Neural crest cell (in vitro differentiated cells): ENCODE measurements at regions not wholly inside any gene's neighbourhood (a gene's known extent, or its start where the extent isn't known, plus 50 kb on each side); places are given as distances from the start of the nearest gene placed in this dataset.

Source experiments
- DNase-seq: peaks from one replicate; pipeline ENCODE4 v3.0.0; 2021; ENCODE audit warnings: low read depth, mixed read lengths, low spot score
- H3K27ac Mint-ChIP-seq: one replicate; pipeline ENCODE4 v1.8.0; 2021; ENCODE audit warnings: mild to moderate bottlenecking, mixed read lengths; ENCODE audit not compliant: unreplicated experiment
- H3K27me3 Mint-ChIP-seq: 2 replicates; pipeline ENCODE4 v1.8.0; 2021; ENCODE audit warnings: low read depth, mild to moderate bottlenecking, mixed read lengths
- H3K36me3 Mint-ChIP-seq: 2 replicates; pipeline ENCODE4 v1.8.0; 2021; ENCODE audit warnings: low read depth, mild to moderate bottlenecking, mixed read lengths
- H3K4me1 Mint-ChIP-seq: 2 replicates; pipeline ENCODE4 v1.8.0; 2021; ENCODE audit warnings: mixed read lengths
- H3K4me3 Mint-ChIP-seq: one replicate; pipeline ENCODE4 v1.8.0; 2021; ENCODE audit warnings: mild to moderate bottlenecking, mixed read lengths
- H3K9me3 Mint-ChIP-seq: 2 replicates; pipeline ENCODE4 v1.8.0; 2021; ENCODE audit warnings: mixed read lengths
- CTCF ChIP-seq: fragments of 200-600 bp; sonication (generic); conservative IDR thresholded peaks from 2 replicates; pipeline ENCODE4 v1.5.0; 2021; ENCODE audit warnings: antibody characterized with exemption, mild to moderate bottlenecking

- Mint-ChIP-seq H3K36me3 (no peaks in the 10 kb centered on the region), H3K9me3 (peaks cover 2% of the 10 kb centered on the region), H3K27ac (no peak overlapping the region), H3K27me3 (no peaks in the 10 kb centered on the region), H3K4me1 (peaks cover 6% of the 10 kb centered on the region), H3K4me3 (no peak overlapping the region)
- TF ChIP-seq CTCF: no peak
- no peak for DNase-seq
These were observed 504.1 kb downstream of the RPL10L start for GRCh38 chr14:46147452-46147851.

GRCh38 chr14:46147024-46147423, 504.6 kb downstream of the RPL10L start:
- H3K36me3 Mint-ChIP-seq: no peaks in the 10 kb centered on the region
- H3K27ac Mint-ChIP-seq: no peak overlapping the region
- peaks cover 6% of the 10 kb centered on the region for H3K4me1 Mint-ChIP-seq
- no peaks in the 10 kb centered on the region for H3K27me3 Mint-ChIP-seq
- no peak for TF ChIP-seq CTCF
- no peak for DNase-seq
- H3K9me3 Mint-ChIP-seq: peaks cover 2% of the 10 kb centered on the region
- H3K4me3 Mint-ChIP-seq: no peak overlapping the region

- no peak overlapping the region for H3K27ac Mint-ChIP-seq
- no peaks in the 10 kb centered on the region for H3K27me3 Mint-ChIP-seq
- DNase-seq: no peak
- no peak for TF ChIP-seq CTCF
- no peak overlapping the region for H3K4me3 Mint-ChIP-seq
- H3K4me1 Mint-ChIP-seq: peaks cover 23% of the 10 kb centered on the region
- H3K9me3 Mint-ChIP-seq: no peaks in the 10 kb centered on the region
- H3K36me3 Mint-ChIP-seq: no peaks in the 10 kb centered on the region
These were observed 511.1 kb downstream of the RPL10L start for GRCh38 chr14:46140445-46140844.

- peaks cover 23% of the 10 kb centered on the region for H3K4me1 Mint-ChIP-seq
- TF ChIP-seq CTCF: no peak
These were observed 511.9 kb downstream of the RPL10L start for GRCh38 chr14:46139649-46140048.

GRCh38 chr14:46137786-46138185, 513.8 kb downstream of the RPL10L start:
- H3K9me3 Mint-ChIP-seq: no peaks in the 10 kb centered on the region
- H3K4me1 Mint-ChIP-seq: peaks cover 23% of the 10 kb centered on the region
- no peak for DNase-seq
- H3K27ac Mint-ChIP-seq: no peak overlapping the region
- no peaks in the 10 kb centered on the region for H3K27me3 Mint-ChIP-seq
- no peaks in the 10 kb centered on the region for H3K36me3 Mint-ChIP-seq
- TF ChIP-seq CTCF: no peak
- no peak overlapping the region for H3K4me3 Mint-ChIP-seq

More at GRCh38 chr14:46139649-46140048, 511.9 kb downstream of the RPL10L start:
- Mint-ChIP-seq H3K27me3 (no peaks in the 10 kb centered on the region), H3K4me3 (no peak overlapping the region), H3K9me3 (no peaks in the 10 kb centered on the region), H3K27ac (no peak overlapping the region), H3K36me3 (no peaks in the 10 kb centered on the region)
- DNase-seq: no peak

- Mint-ChIP-seq H3K36me3 (no peaks in the 10 kb centered on the region), H3K27me3 (no peaks in the 10 kb centered on the region), H3K4me1 (peaks cover 23% of the 10 kb centered on the region), H3K9me3 (no peaks in the 10 kb centered on the region), H3K27ac (peak overlapping the region; percentile 51), H3K4me3 (no peak overlapping the region)
- no peak for TF ChIP-seq CTCF
- DNase-seq: no peak
These were observed 515.1 kb downstream of the RPL10L start for GRCh38 chr14:46136456-46136855.
